Tibial nerve (tissue), 4 donors: ENCODE measurements at regions not wholly inside any gene's neighbourhood (a gene's known extent, or its start where the extent isn't known, plus 50 kb on each side); places are given as distances from the start of the nearest gene placed in this dataset.

ENCODE experiments used
- DNase-seq, 2 donors: peaks; one replicate each; pipeline ENCODE4 v3.0.0-alpha.2; 2019; ENCODE audit warnings: low spot score in 2 of 2
- H3K27ac ChIP-seq, 4 donors: fragments of 200-600 bp; sonication (generic) in 3 of 4; one replicate each; pipeline ENCODE4 v1.5.1; 2017 to 2019; ENCODE audit warnings: mild to moderate bottlenecking in 1 of 4
- H3K27me3 ChIP-seq, 2 donors: fragments of 200-600 bp; sonication (generic) in 1 of 2; one replicate each; pipeline versions ENCODE4 v1.5.1 to v1.6.0; 2017 to 2019
- H3K36me3 ChIP-seq, 3 donors: fragments of 200-600 bp; sonication (generic); one replicate each; pipeline ENCODE4 v1.5.1; 2018 to 2019
- H3K4me1 ChIP-seq, 4 donors: fragments of 200-600 bp; sonication (generic) in 3 of 4; one replicate each; pipeline ENCODE4 v1.5.1; 2017 to 2019
- H3K4me3 ChIP-seq, 4 donors: fragments of 200-600 bp; sonication (generic) in 3 of 4; one replicate each; pipeline ENCODE4 v1.5.1; 2017 to 2019; ENCODE audit warnings: mild to moderate bottlenecking in 1 of 4, moderate library complexity in 1 of 4
- H3K9me3 ChIP-seq, 4 donors: fragments of 200-600 bp; sonication (generic) in 3 of 4; one replicate each; pipeline ENCODE4 v1.5.1; 2017 to 2019
- CTCF ChIP-seq, 5 experiments: fragments of 200-600 bp in 3 of 5; fragments of 450-650 bp in 2 of 5; sonication (generic) in 3 of 5; IDR thresholded peaks; one replicate each; pipeline ENCODE4 v1.5.1; 2016 to 2019; ENCODE audit warnings: antibody characterized with exemption in 5 of 5, mild to moderate bottlenecking in 3 of 5, moderate library complexity in 2 of 5
- EP300 ChIP-seq, 2 donors: sonication (generic); formaldehyde crosslinking; IDR thresholded peaks; one replicate each; pipeline ENCODE4 v1.6.1; 2017; ENCODE audit warnings: antibody characterized with exemption in 2 of 2, mild to moderate bottlenecking in 1 of 2
- POLR2A ChIP-seq, 2 donors: fragments of 450-650 bp; IDR thresholded peaks; one replicate each; pipeline ENCODE4 v1.6.1; 2017; ENCODE audit warnings: antibody characterized with exemption in 2 of 2, mild to moderate bottlenecking in 2 of 2, moderate library complexity in 2 of 2
- WGBS, 2 donors: methylation state at CpG; one replicate each; pipeline ENCODE4 v1.1.5; 2018; 5-methylcytosine and 5-hydroxymethylcytosine counted together

GRCh38 chr1:221335161-221336101 lies 406.5 kb downstream of the DUSP10 start:
- Histone ChIP-seq H3K9me3 (peaks cover 0 to 19% (median 3%) of the 10 kb centered on the region in 4 donors), H3K36me3 (no peaks in the 10 kb centered on the region), H3K4me3 (no peak overlapping the region), H3K4me1 (peaks cover 0 to 32% (median 5%) of the 10 kb centered on the region in 4 donors), H3K27ac (peak overlapping the region; percentile 32 to 78 (median 65)), H3K27me3 (no peaks in the 10 kb centered on the region)
- DNase-seq, result peak; percentile 28 to 61
- WGBS, 2 donors, result 12 to 13% methylated on average over 5 of the region's 5 CpGs
- TF ChIP-seq POLR2A (IDR thresholded peaks at IDR 0.05) (no peak), EP300 (IDR thresholded peaks at IDR 0.05) (peak in 1 of 2 donors; percentile 55), CTCF (IDR thresholded peaks at IDR 0.05) (no peak)

GRCh38 chr1:221336126-221336525 lies 405.8 kb downstream of the DUSP10 start:
- peaks cover 0 to 32% (median 5%) of the 10 kb centered on the region in 4 donors for H3K4me1 ChIP-seq
- no peak for TF ChIP-seq POLR2A (IDR thresholded peaks at IDR 0.05)
- TF ChIP-seq CTCF (IDR thresholded peaks at IDR 0.05), result no peak
- no peak for TF ChIP-seq EP300 (IDR thresholded peaks at IDR 0.05)
- H3K4me3 ChIP-seq, result no peak overlapping the region
- peak in 1 of 2 donors; percentile 14 for DNase-seq
- H3K9me3 ChIP-seq, result peaks cover 0 to 12% (median 3%) of the 10 kb centered on the region in 4 donors
- peak overlapping the region; percentile 32 to 78 (median 65) for H3K27ac ChIP-seq
- WGBS, 2 donors, result 39 to 45% methylated on average over 2 of the region's 2 CpGs
- H3K27me3 ChIP-seq, result no peaks in the 10 kb centered on the region
- no peaks in the 10 kb centered on the region for H3K36me3 ChIP-seq

- no peak for TF ChIP-seq POLR2A (IDR thresholded peaks at IDR 0.05)
- no peak for TF ChIP-seq CTCF (IDR thresholded peaks at IDR 0.05)
- TF ChIP-seq EP300 (IDR thresholded peaks at IDR 0.05), result no peak
- 53 to 60% methylated on average over 2 of the region's 2 CpGs for WGBS, 2 donors
- Histone ChIP-seq H3K27me3 (no peaks in the 10 kb centered on the region), H3K36me3 (no peaks in the 10 kb centered on the region), H3K4me1 (peaks cover 0 to 32% (median 5%) of the 10 kb centered on the region in 4 donors), H3K27ac (no peak overlapping the region), H3K4me3 (no peak overlapping the region), H3K9me3 (peaks cover 0 to 3% (median 0%) of the 10 kb centered on the region in 4 donors)
- no peak for DNase-seq
Observed at GRCh38 chr1:221337106-221337505, 404.8 kb downstream of the DUSP10 start.

- Histone ChIP-seq H3K36me3 (no peaks in the 10 kb centered on the region), H3K9me3 (no peaks in the 10 kb centered on the region), H3K4me1 (no peaks in the 10 kb centered on the region), H3K27me3 (no peaks in the 10 kb centered on the region), H3K4me3 (no peak overlapping the region), H3K27ac (no peak overlapping the region)
- DNase-seq, result no peak
- no peak for TF ChIP-seq EP300 (IDR thresholded peaks at IDR 0.05)
Observed at GRCh38 chr1:221343136-221343535, 398.8 kb downstream of the DUSP10 start.

- H3K4me1 ChIP-seq, result no peaks in the 10 kb centered on the region
- no peaks in the 10 kb centered on the region for H3K27me3 ChIP-seq
- 56 to 68% methylated on average over 3 of the region's 3 CpGs for WGBS, 2 donors
- no peaks in the 10 kb centered on the region for H3K9me3 ChIP-seq
- TF ChIP-seq CTCF (IDR thresholded peaks at IDR 0.05), result no peak
- no peak for TF ChIP-seq EP300 (IDR thresholded peaks at IDR 0.05)
- no peak for TF ChIP-seq POLR2A (IDR thresholded peaks at IDR 0.05)
- no peak overlapping the region for H3K27ac ChIP-seq
- H3K36me3 ChIP-seq, result no peaks in the 10 kb centered on the region
- DNase-seq, result no peak
- H3K4me3 ChIP-seq, result no peak overlapping the region
Observed at GRCh38 chr1:221343607-221344006, 398.3 kb downstream of the DUSP10 start.
